ENCODE measurements at regions not wholly inside any gene's neighbourhood (a gene's known extent, or its start where the extent isn't known, plus 50 kb on each side); places are given as distances from the start of the nearest gene placed in this dataset.
A peak's percentile ranks its signal among the peaks of the same experiment; 100 is the strongest.

- Histone ChIP-seq H3K36me3 (no peaks in the 10 kb centered on the region), H3K9me3 (replicated peaks) (peaks cover 13% of the 10 kb centered on the region), H3K4me1 (no peaks in the 10 kb centered on the region), H3K27ac (replicated peaks) (no peak overlapping the region), H3K27me3 (ENCODE audit: low read depth) (no peaks in the 10 kb centered on the region), H3K4me3 (no peak overlapping the region)
- intact Hi-C loops (cut with micrococcal nuclease) = no loop called here
- DNase-seq = no peak
- TF ChIP-seq CTCF (IDR thresholded peaks at IDR 0.05; ENCODE audit: borderline replicate concordance) = no peak
Observed at GRCh38 chr21:15373941-15374340, 309.1 kb upstream of the NRIP1 start.

GRCh38 chr21:15379776-15380175 is 315.0 kb upstream of the NRIP1 start:
- H3K27me3 ChIP-seq (ENCODE audit: low read depth) = no peaks in the 10 kb centered on the region
- H3K27ac ChIP-seq (replicated peaks) = no peak overlapping the region
- no peaks in the 10 kb centered on the region for H3K36me3 ChIP-seq
- no peak overlapping the region for H3K4me3 ChIP-seq
- no peak for DNase-seq
- intact Hi-C loops (cut with micrococcal nuclease) = no loop called here
- peaks cover 7% of the 10 kb centered on the region for H3K4me1 ChIP-seq
- H3K9me3 ChIP-seq (replicated peaks) = peaks cover 21% of the 10 kb centered on the region
- no peak for TF ChIP-seq CTCF (IDR thresholded peaks at IDR 0.05; ENCODE audit: borderline replicate concordance)

- peaks cover 7% of the 10 kb centered on the region for H3K4me1 ChIP-seq
- intact Hi-C loops (cut with micrococcal nuclease) = no loop called here
- no peak overlapping the region for H3K4me3 ChIP-seq
- peak overlapping the region; percentile 31 for H3K27ac ChIP-seq (replicated peaks)
- no peaks in the 10 kb centered on the region for H3K36me3 ChIP-seq
- no peak for TF ChIP-seq CTCF (IDR thresholded peaks at IDR 0.05; ENCODE audit: borderline replicate concordance)
- no peaks in the 10 kb centered on the region for H3K27me3 ChIP-seq (ENCODE audit: low read depth)
- peaks cover 19% of the 10 kb centered on the region for H3K9me3 ChIP-seq (replicated peaks)
- DNase-seq = no peak
Observed at GRCh38 chr21:15383588-15383987, 318.8 kb upstream of the NRIP1 start.

GRCh38 chr21:15390049-15390448 is 325.2 kb upstream of the NRIP1 start:
- intact Hi-C loops (cut with micrococcal nuclease) = no loop called here
- no peak overlapping the region for H3K4me3 ChIP-seq
- no peak for DNase-seq
- no peaks in the 10 kb centered on the region for H3K36me3 ChIP-seq
- no peaks in the 10 kb centered on the region for H3K27me3 ChIP-seq (ENCODE audit: low read depth)
- no peak for TF ChIP-seq CTCF (IDR thresholded peaks at IDR 0.05; ENCODE audit: borderline replicate concordance)
- H3K9me3 ChIP-seq (replicated peaks) = peaks cover 11% of the 10 kb centered on the region
- H3K27ac ChIP-seq (replicated peaks) = no peak overlapping the region
- no peaks in the 10 kb centered on the region for H3K4me1 ChIP-seq

GRCh38 chr21:15397258-15397657 is 332.5 kb upstream of the NRIP1 start:
- H3K4me3 ChIP-seq = no peak overlapping the region
- H3K27me3 ChIP-seq (ENCODE audit: low read depth) = no peaks in the 10 kb centered on the region
- no peak overlapping the region for H3K27ac ChIP-seq (replicated peaks)
- H3K4me1 ChIP-seq = no peaks in the 10 kb centered on the region
- intact Hi-C loops (cut with micrococcal nuclease) = no loop called here
- peaks cover 9% of the 10 kb centered on the region for H3K9me3 ChIP-seq (replicated peaks)
- H3K36me3 ChIP-seq = no peaks in the 10 kb centered on the region
- no peak for TF ChIP-seq CTCF (IDR thresholded peaks at IDR 0.05; ENCODE audit: borderline replicate concordance)
- no peak for DNase-seq

GRCh38 chr21:15400905-15401304 is 328.9 kb upstream of the USP25 start:
- Histone ChIP-seq H3K36me3 (no peaks in the 10 kb centered on the region), H3K9me3 (replicated peaks) (peaks cover 20% of the 10 kb centered on the region), H3K4me3 (no peak overlapping the region), H3K4me1 (no peaks in the 10 kb centered on the region), H3K27me3 (ENCODE audit: low read depth) (no peaks in the 10 kb centered on the region), H3K27ac (replicated peaks) (no peak overlapping the region)
- TF ChIP-seq CTCF (IDR thresholded peaks at IDR 0.05; ENCODE audit: borderline replicate concordance) = no peak
- no peak for DNase-seq
- intact Hi-C loops (cut with micrococcal nuclease) = no loop called here

All from left ventricle myocardium inferior (tissue), 1 donor.